Activated T-helper 9 cell treated with anti-CD3 and anti-CD28 coated beads, Interleukin-2, amount 50 U/mL, for 16 hours (primary cell): ENCODE measurements at regions not wholly inside any gene's neighbourhood (a gene's known extent, or its start where the extent isn't known, plus 50 kb on each side); places are given as distances from the start of the nearest gene placed in this dataset.
"Not testable (repeated sequence)": the region's sequence is repeated elsewhere in the genome, so short reads cannot be mapped to it uniquely, and the experiment has no call there.

Experiments used
- DNase-seq: peaks from one replicate; pipeline ENCODE4 v3.0.0-alpha.2; 2020; ENCODE audit warnings: low read depth

- DNase-seq, result no peak
Observed at GRCh38 chr17:70375406-70375805, 206.1 kb downstream of the KCNJ2 start.

DNA sequence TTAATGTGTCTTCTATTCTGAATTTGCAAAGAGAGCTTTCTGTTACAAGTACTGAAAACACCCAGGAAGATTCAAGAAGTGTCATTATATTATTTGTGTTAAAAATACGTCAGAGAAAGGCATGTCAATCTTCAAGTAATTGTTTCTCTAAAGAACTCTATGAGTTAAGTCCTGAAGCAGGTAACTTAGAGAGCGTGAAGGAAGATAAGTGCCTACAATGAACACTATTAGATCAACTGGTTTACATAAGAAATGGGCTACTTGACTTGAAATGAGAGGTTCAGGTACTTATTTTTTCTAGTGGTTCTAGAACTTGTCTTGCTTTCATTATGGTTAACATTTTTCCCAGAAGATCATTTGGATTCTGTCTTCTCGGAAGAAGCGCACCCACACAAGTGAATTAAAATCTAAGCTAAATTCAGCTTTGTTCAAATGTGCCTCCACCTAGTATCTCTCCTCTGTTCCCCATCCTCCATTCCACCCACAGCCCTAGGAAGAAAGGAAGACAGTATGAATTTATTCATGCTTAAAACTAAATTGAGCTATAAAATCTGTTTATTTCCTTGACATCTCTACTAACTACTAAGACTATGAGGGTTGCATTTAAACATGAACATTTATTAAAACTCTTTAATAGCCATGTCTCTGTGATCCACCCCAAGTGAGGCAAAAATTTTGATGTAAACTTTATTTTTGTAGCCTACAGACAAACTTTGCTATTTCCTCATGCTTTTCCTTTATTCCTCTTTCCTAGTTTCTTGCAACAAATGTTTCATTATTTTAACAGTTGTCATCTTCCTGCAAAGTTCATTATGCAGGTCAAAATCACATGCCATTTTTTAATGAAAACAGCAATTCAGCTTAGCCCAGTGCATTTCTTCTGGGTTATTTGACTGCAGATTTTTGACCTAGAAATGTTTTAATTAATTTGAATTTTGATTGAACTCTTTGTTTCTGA is 206.8 kb downstream of the KCNJ2 start:
- no peak for DNase-seq

DNA sequence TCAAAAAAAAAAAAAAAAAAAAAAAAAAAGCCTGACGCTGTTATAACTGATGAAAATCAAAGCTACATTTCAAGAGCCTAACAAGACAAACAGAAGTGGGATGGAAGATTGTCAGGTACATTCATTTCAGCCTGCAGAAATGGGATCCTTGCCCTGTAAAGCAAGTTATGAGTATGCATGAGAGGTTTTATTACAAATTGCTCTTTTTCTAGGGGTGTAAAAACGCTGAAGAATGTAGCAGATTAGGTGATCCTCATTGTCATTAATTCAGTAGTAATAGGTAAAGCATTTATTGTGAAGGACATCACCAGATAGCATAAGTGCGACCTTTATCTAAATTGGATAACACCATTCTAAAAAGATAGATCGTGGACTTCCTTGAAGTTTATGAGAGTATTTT is 208.3 kb downstream of the KCNJ2 start:
- no peak for DNase-seq

DNA sequence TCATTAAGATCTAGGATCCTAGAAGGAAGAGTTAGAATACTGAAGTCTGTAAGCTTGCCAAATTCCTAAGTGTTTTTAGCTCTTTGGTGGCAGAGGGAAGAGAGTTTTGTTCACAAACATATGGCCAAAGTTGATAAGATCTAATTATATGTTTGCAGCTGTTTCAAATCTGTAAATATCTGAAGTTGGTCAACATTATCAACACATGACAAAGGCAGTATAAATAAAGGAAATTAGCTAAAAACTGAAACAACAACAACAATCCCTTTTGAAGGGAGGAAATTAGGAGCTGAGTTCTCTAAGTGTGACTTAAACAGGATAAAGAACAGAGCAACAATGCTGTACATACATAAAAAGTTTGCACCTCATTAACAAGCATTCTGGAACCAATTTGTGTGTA is 208.7 kb downstream of the KCNJ2 start:
- DNase-seq, result no peak

GRCh38 chr17:70379945-70380344 is 210.6 kb downstream of the KCNJ2 start:
- no peak for DNase-seq

GRCh38 chr17:70381916-70382315 is 212.6 kb downstream of the KCNJ2 start:
- DNase-seq, result not testable (repeated sequence)

GRCh38 chr17:70388326-70388725 is 219.0 kb downstream of the KCNJ2 start:
- DNase-seq, result no peak

- not testable (repeated sequence) for DNase-seq
Observed at GRCh38 chr17:70389232-70389757, 220.0 kb downstream of the KCNJ2 start.

DNA sequence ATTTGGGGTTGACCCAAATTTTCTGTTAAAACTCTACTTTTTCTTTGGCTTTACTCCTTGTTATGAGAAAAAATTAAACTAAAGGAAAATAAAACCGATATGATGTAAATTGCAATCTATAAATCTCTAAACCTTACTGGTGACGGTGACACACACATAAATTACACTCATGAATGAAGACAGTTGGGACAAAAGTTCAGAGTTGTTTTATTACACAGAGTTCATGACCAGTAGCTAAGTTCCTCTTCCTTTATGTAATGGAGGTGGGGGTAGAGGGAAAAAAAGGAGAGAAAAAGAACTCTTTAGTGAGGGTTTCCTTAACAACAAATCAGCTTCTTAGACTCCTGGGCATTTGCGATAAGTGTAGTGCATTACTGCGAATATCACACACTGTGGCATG is 220.7 kb downstream of the KCNJ2 start:
- DNase-seq, result no peak

- DNase-seq, result no peak
Observed at GRCh38 chr17:70394473-70395232, 225.3 kb downstream of the KCNJ2 start.

DNA sequence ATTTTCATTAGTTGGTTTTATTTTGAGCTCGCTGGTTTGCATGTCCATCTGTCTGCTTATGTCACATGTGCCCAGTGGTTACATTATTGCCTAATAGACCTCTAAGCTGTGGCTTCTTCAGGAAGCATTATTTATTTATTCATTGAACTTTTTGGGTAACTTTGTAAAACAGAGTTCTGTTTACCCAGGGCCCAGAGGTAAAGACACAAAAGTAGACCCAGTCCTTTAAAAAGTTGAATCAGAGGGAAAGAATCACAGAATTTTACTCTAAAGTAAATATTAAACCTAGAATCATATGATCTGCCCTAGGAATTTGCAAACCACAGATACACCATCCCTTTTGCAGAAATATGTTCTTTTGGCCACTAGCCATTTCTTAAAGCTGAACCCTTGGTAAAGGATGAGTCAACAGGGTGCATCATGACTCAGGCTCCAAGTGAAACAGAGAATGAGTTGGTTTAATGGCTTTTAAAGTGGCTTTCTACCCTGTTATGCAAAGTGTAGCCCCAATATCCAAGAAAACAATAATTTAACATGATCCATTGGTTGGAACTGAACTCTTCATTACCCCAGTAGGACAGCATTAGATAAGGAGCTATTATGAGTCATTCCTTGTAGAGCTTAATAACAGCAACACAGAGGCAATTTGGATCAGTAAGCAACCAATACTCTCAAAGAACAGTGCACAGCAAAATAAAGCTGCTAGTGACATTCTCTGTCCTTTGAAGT is 236.3 kb downstream of the KCNJ2 start:
- DNase-seq, result no peak

GRCh38 chr17:70407506-70407905 is 238.2 kb downstream of the KCNJ2 start:
- DNase-seq, result no peak

DNA sequence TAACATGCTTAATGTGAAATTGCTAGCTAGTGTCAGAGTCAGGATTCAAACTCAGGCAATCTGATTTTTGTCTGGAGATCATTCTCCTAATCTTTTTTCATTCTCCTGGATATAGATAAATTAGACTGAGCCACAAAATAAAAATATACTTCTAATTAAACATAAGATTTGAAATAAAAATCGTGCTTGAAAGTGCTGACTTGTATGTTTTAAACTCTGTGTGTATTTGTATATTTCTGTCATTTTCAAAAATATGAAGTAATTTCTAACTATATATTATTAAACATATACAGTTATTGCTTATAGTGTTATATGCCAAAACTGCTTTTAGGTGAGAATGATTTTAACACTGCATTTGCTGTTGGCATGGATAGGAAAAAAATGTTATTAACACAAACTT is 239.4 kb downstream of the KCNJ2 start:
- no peak for DNase-seq

DNA sequence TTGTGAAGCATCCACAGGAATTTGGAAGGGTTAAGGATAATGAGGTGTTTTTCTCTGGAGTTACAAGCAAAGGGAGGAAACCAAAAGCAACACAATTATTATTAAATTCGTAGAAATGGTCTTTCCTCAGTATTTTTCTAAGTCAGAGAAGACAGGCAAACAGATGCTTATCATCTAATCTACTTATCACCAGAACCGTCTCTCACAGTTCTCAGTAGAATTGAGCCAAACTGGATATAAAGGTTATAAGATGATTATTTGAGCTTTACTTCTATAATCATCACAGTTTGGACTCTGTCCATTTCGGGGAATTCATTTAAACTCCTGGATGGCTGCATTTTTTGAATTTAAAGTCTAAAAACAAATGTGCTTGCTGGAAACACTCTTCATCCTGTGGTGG is 245.0 kb downstream of the KCNJ2 start:
- no peak for DNase-seq

GRCh38 chr17:70420861-70421445 is 251.6 kb downstream of the KCNJ2 start:
- DNase-seq, result no peak

GRCh38 chr17:70422862-70423261 is 253.5 kb downstream of the KCNJ2 start:
- no peak for DNase-seq

GRCh38 chr17:70423562-70423961 is 254.2 kb downstream of the KCNJ2 start:
- no peak for DNase-seq

GRCh38 chr17:70426752-70427151 is 257.4 kb downstream of the KCNJ2 start:
- DNase-seq, result no peak

DNA sequence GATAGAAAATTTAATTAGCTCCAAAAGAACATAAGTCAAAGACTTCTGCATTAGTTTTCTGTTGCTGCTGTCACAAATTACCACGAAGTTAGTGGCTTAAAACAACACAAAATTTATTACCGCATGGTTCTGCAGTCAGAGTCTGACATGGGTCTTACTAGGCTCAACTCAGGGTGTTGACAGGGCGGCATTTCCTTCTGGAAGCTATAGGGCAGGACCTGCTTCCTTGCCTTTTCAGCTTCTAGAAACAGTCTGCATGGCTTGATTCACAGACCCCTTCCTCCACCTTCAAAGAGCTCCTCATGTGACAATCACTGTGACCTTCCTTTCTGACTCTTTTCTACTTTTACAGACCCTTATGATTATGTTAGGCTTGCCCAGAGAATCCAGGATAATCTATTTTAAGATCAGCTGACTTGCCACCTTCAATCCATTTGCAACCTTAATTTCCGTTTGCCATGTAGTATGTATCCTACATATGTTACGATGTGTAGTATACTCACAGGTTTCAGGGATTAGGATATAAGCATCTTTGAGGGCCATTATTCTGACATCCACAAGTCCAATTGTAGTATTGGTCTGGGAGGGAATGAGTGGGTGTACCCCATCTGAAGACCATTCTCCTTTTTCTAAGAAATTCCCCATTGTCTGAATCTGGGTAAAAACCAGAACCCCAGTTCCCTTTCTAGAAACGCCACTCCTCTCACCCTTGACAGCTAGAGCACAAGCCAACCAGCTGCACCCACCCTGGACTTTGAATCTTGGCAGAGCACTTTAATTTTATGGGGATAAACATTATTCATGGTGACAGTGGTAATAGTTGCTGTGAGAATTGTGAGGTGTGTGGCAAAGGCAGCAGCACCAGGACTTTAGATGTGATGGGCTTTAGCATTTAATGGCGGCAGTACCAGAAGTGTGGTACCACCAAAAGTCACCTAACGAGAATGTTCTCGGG is 265.5 kb downstream of the KCNJ2 start:
- DNase-seq, result no peak

DNA sequence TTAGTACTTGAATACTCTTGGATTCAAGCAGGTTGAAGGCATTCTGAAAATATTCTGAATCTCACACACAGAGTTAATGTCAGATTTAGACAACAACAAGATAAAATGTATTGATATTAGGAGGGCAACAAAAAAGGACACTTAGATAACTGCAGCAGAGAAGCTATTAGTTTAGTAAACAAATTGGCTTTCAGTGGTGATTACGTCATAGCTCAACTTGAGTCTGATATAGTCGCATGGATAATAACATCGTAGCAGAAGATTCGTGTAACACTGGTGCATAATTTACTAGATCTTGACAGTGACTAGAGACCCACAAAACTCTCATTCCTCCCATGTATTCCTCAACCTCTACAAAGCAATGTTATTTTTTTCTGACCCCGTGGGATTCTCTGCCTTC is 268.3 kb downstream of the KCNJ2 start:
- no peak for DNase-seq

DNA sequence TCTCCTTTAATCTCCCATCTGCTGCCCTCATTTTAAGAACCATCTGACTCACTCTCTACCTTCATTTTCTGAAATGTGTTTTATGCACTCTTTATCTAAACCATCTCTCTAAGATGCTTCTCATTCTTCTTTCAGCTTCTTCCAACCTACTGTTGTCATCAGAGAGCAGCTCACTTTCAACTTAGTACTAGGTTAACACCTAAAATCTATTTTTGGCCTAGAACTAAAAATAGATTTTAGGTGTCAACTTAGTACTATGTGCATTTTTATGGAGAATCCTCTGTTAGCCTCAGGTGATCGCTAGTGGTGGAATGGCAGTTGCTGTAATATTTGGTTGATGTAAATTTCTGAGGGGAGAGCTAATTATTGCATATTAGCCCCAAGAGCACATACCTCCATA is 277.1 kb downstream of the KCNJ2 start:
- no peak for DNase-seq
